Activated CD8-positive, alpha-beta memory T cell treated with anti-CD3 and anti-CD28 coated beads for 24 hours (primary cell): ENCODE measurements at regions not wholly inside any gene's neighbourhood (a gene's known extent, or its start where the extent isn't known, plus 50 kb on each side); places are given as distances from the start of the nearest gene placed in this dataset.
"Not testable (repeated sequence)": the region's sequence is repeated elsewhere in the genome, so short reads cannot be mapped to it uniquely, and the experiment has no call there.

Experiments used
- DNase-seq: peaks from one replicate; pipeline ENCODE4 v3.0.0-alpha.2; 2020

DNA sequence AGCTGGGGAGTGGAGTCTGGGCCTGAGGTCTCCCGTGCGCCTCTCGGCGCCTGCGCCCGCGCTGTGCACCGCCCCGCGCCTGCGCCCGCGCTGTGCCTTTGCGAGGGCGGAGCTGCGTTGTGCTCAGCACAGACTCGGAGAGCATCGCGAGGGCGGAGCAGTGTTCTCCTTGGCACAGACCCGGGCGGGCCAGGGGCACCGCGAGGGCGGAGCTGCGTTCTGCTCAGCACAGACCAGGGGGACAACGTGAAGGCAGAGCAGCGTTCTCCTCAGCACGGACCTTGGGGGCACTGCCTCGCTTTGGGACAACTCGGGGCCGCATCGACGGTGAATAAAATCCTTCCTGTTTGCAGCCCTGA, 2968.4 kb downstream of the RPIA start:
- DNase-seq = not testable (repeated sequence)

DNA sequence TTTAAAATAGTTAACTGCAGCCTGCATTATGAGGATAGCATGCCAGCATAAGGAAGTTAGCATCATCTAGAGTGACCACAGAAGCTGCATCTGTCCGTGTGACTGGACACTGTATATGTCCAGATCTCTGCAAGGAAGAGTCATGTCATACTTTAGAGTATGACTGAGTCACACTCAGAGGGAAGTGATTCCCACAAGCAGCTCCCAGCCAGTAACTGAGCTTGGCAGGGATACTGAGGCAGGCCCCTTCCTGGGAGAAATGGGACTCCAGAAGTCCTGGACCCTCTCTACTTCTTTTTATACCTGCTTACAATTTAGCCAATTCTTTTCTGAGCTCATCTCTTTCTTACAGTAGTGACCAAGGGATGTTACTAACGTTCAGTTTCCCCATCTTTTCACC, 2975.9 kb downstream of the RPIA start:
- DNase-seq = not testable (repeated sequence)

DNA sequence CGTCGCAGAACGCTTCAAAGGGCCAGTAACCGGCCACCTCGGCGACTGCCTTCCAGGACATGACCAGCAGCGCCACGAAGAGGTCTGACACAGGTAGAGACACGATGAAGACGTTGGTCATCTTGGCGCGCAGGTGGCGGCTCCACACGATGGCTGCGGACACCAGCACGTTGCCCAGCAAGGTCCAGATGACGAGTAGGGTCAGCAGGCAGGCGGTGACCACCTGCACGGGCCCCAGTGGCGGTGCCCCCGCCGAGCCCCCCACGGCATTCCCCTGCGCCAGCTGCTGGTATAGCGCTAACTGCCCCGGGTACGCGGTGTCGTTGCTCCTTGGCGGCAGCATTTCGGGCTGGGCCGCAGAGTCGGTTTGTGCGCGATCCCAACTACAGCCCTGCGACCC, 2994.1 kb downstream of the RPIA start:
- DNase-seq = not testable (repeated sequence)

DNA sequence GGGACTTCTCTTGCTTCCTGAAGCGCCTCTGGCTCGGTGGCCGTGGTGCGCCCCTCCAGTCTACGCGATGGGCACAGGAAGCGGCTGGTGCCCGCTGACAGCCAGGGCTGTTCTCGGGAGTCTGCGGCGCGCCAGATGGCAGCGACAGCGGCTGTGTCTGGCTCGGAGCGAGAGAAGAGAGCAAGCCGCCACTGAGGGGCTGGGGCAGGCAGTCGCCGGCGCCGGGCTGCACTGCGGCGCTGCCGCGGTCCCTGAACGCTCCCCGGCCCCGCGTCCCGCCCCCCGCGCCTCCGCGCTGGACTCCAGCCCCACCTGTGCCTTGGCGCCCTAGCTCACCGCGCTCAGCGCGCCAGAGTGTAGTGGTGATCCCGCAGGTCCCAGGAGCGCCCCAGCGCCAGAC, 2994.6 kb downstream of the RPIA start:
- DNase-seq = not testable (repeated sequence)
